HEK293 (cell line): ENCODE measurements at regions not wholly inside any gene's neighbourhood (a gene's known extent, or its start where the extent isn't known, plus 50 kb on each side); places are given as distances from the start of the nearest gene placed in this dataset.

ENCODE experiments used
- KLF16 ChIP-seq: fragments of 450-650 bp; formaldehyde crosslinking; IDR thresholded peaks from 2 replicates; pipeline ENCODE4 v1.5.1; 2017; ENCODE audit warnings: missing biosample characterization, missing genetic modification characterization
- PRDM1 ChIP-seq: fragments of 450-650 bp; formaldehyde crosslinking; IDR thresholded peaks from 2 replicates; pipeline ENCODE4; 2016; ENCODE audit warnings: missing biosample characterization, missing genetic modification characterization
- ZNF621 ChIP-seq: fragments of 450-650 bp; formaldehyde crosslinking; IDR thresholded peaks from 2 replicates; pipeline ENCODE4 v1.5.1; 2017; ENCODE audit warnings: missing biosample characterization, missing genetic modification characterization
- TF ChIP-seq, protein P1 (sequence below): fragments of 450-650 bp; formaldehyde crosslinking; conservative IDR thresholded peaks from 2 replicates; pipeline ENCODE4 v1.5.1; 2016; ENCODE audit warnings: low read depth, missing biosample characterization, missing genetic modification characterization
- TF ChIP-seq, protein P2 (sequence below): fragments of 450-650 bp; formaldehyde crosslinking; IDR thresholded peaks from 2 replicates; pipeline ENCODE4 v1.5.1; 2016; ENCODE audit warnings: missing biosample characterization, missing genetic modification characterization
- TF ChIP-seq, protein P3 (sequence below): fragments of 450-650 bp; IDR thresholded peaks from 2 replicates; pipeline ENCODE4 v1.5.1; 2018; ENCODE audit warnings: missing biosample characterization, mild to moderate bottlenecking, missing genetic modification characterization
- TF ChIP-seq, protein P4 (sequence below): fragments of 450-650 bp; formaldehyde crosslinking; optimal IDR thresholded peaks from 2 replicates; pipeline ENCODE3; 2016; ENCODE audit warnings: missing biosample characterization, mild to moderate bottlenecking, missing genetic modification characterization
- TF ChIP-seq, protein P5 (sequence below): fragments of 450-650 bp; formaldehyde crosslinking; IDR thresholded peaks from 2 replicates; pipeline ENCODE4; 2016; ENCODE audit warnings: missing biosample characterization, missing genetic modification characterization

DNA sequence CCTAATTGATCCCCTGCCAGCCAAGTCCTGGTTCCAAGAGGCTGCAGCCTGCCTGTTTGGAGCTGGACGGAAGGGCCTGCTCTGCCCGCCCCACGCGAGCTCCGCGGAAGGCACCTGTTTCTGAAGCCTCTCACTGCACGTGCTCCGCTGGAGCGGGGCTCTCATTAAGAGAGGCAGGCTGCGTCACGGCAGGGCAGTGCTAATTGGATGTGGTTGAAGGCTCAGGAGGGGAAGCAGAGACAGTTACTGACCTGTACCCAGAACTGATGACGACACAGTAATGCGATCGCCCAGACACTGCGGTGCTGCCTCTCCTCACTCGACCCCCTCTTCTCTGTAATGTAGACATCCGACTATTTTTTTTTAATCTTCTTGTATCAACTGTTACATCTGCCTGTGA, 411.1 kb upstream of the MGMT start:
- TF ChIP-seq, protein P1, sequence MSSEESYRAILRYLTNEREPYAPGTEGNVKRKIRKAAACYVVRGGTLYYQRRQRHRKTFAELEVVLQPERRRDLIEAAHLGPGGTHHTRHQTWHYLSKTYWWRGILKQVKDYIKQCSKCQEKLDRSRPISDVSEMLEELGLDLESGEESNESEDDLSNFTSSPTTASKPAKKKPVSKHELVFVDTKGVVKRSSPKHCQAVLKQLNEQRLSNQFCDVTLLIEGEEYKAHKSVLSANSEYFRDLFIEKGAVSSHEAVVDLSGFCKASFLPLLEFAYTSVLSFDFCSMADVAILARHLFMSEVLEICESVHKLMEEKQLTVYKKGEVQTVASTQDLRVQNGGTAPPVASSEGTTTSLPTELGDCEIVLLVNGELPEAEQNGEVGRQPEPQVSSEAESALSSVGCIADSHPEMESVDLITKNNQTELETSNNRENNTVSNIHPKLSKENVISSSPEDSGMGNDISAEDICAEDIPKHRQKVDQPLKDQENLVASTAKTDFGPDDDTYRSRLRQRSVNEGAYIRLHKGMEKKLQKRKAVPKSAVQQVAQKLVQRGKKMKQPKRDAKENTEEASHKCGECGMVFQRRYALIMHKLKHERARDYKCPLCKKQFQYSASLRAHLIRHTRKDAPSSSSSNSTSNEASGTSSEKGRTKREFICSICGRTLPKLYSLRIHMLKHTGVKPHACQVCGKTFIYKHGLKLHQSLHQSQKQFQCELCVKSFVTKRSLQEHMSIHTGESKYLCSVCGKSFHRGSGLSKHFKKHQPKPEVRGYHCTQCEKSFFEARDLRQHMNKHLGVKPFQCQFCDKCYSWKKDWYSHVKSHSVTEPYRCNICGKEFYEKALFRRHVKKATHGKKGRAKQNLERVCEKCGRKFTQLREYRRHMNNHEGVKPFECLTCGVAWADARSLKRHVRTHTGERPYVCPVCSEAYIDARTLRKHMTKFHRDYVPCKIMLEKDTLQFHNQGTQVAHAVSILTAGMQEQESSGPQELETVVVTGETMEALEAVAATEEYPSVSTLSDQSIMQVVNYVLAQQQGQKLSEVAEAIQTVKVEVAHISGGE: no peak
- TF ChIP-seq, protein P2, sequence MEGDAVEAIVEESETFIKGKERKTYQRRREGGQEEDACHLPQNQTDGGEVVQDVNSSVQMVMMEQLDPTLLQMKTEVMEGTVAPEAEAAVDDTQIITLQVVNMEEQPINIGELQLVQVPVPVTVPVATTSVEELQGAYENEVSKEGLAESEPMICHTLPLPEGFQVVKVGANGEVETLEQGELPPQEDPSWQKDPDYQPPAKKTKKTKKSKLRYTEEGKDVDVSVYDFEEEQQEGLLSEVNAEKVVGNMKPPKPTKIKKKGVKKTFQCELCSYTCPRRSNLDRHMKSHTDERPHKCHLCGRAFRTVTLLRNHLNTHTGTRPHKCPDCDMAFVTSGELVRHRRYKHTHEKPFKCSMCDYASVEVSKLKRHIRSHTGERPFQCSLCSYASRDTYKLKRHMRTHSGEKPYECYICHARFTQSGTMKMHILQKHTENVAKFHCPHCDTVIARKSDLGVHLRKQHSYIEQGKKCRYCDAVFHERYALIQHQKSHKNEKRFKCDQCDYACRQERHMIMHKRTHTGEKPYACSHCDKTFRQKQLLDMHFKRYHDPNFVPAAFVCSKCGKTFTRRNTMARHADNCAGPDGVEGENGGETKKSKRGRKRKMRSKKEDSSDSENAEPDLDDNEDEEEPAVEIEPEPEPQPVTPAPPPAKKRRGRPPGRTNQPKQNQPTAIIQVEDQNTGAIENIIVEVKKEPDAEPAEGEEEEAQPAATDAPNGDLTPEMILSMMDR: no peak
- TF ChIP-seq, protein P3, sequence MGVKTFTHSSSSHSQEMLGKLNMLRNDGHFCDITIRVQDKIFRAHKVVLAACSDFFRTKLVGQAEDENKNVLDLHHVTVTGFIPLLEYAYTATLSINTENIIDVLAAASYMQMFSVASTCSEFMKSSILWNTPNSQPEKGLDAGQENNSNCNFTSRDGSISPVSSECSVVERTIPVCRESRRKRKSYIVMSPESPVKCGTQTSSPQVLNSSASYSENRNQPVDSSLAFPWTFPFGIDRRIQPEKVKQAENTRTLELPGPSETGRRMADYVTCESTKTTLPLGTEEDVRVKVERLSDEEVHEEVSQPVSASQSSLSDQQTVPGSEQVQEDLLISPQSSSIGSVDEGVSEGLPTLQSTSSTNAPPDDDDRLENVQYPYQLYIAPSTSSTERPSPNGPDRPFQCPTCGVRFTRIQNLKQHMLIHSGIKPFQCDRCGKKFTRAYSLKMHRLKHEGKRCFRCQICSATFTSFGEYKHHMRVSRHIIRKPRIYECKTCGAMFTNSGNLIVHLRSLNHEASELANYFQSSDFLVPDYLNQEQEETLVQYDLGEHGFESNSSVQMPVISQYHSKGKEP (tag by site-specific recombination): no peak
- no peak for TF ChIP-seq KLF16 (tag by site-specific recombination)
- TF ChIP-seq ZNF621: no peak
- TF ChIP-seq, protein P4, sequence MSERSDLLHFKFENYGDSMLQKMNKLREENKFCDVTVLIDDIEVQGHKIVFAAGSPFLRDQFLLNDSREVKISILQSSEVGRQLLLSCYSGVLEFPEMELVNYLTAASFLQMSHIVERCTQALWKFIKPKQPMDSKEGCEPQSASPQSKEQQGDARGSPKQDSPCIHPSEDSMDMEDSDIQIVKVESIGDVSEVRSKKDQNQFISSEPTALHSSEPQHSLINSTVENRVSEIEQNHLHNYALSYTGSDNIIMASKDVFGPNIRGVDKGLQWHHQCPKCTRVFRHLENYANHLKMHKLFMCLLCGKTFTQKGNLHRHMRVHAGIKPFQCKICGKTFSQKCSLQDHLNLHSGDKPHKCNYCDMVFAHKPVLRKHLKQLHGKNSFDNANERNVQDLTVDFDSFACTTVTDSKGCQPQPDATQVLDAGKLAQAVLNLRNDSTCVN (tag by site-specific recombination): no peak
- no peak for TF ChIP-seq PRDM1 (tag by site-specific recombination)
- TF ChIP-seq, protein P5, sequence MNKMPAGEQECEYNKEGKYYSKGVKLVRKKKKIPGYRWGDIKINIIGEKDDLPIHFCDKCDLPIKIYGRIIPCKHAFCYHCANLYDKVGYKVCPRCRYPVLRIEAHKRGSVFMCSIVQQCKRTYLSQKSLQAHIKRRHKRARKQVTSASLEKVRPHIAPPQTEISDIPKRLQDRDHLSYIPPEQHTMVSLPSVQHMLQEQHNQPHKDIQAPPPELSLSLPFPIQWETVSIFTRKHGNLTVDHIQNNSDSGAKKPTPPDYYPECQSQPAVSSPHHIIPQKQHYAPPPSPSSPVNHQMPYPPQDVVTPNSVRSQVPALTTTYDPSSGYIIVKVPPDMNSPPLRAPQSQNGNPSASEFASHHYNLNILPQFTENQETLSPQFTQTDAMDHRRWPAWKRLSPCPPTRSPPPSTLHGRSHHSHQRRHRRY (tag by site-specific recombination): no peak
